ENCODE measurements at regions not wholly inside any gene's neighbourhood (a gene's known extent, or its start where the extent isn't known, plus 50 kb on each side); places are given as distances from the start of the nearest gene placed in this dataset.

- Histone ChIP-seq H3K4me1 (ENCODE audit: control insufficient read depth, insufficient read depth, low read length) (no peaks in the 10 kb centered on the region), H3K27me3 (ENCODE audit: control insufficient read depth, insufficient read depth, low read length) (no peaks in the 10 kb centered on the region), H2BK20ac (ENCODE audit: low read depth, low read length) (no peak overlapping the region), H2AFZ (replicated peaks; ENCODE audit: low read length, poor library complexity) (no peak overlapping the region), H3K18ac (ENCODE audit: low read depth, low read length) (no peak overlapping the region), H4K20me1 (ENCODE audit: insufficient read depth, low read length) (no peaks in the 10 kb centered on the region), H2AK5ac (ENCODE audit: low read depth, low read length) (no peak overlapping the region), H3K4ac (ENCODE audit: low read depth, low read length) (no peak overlapping the region), H2BK5ac (ENCODE audit: low read depth, low read length, poor library complexity, severe bottlenecking) (no peak overlapping the region), H4K8ac (ENCODE audit: low read depth in 2 of 2, low read length in 2 of 2) (no peak overlapping the region), H4K5ac (ENCODE audit: low read depth, low read length) (no peak overlapping the region), H3K79me1 (ENCODE audit: low read depth in 1 of 2, low read length in 2 of 2) (no peaks in the 10 kb centered on the region), H3K36me3 (ENCODE audit: control insufficient read depth, insufficient read depth, low read length) (no peaks in the 10 kb centered on the region), H3K23ac (ENCODE audit: low read depth, low read length) (no peak overlapping the region), H3K4me3 (ENCODE audit: insufficient read depth, low read depth, low read length) (no peak overlapping the region), H2BK120ac (ENCODE audit: low read depth, low read length) (no peak overlapping the region), H3K9me3 (ENCODE audit: control insufficient read depth, insufficient read depth, low read length) (0 out of 2 replicates have a peak, but pooled peaks cover 5% of the 10 kb centered on the region), H2AK9ac (replicated peaks; ENCODE audit: low read depth, low read length, poor library complexity) (no peak overlapping the region), H4K91ac (ENCODE audit: insufficient read depth, low read depth, low read length) (no peak overlapping the region), H3K27ac (ENCODE audit: insufficient read depth, low read length) (no peak overlapping the region), H3K56ac (ENCODE audit: extremely low read depth, insufficient read depth, low read length) (no peak overlapping the region), H3K9me1 (ENCODE audit: insufficient read depth, low read length) (no peaks in the 10 kb centered on the region), H3K14ac (replicated peaks; ENCODE audit: low read depth, low read length) (no peak overlapping the region), H3K4me2 (ENCODE audit: low read depth, low read length) (no peak overlapping the region), H2BK15ac (ENCODE audit: low read depth, low read length) (no peak overlapping the region), H3K9ac (ENCODE audit: low read depth, low read length) (no peak overlapping the region)
- CTCF ChIA-PET: no interaction called here
- 0% methylated on average over 1 of the region's 2 CpGs; no CpG with 5 or more reads in 1 of the 2 experiments for WGBS, 2 experiments (ENCODE audit: extremely low coverage in 2 of 2, insufficient read length in 1 of 2)
- no TSS peak for BruUV-seq (replicated peaks)
- ATAC-seq (ENCODE audit: low read depth): no peak
- dilution Hi-C loops (cut with HindIII; ENCODE audit: low sequenced_read_pairs, unreplicated experiment) (no loop called here), in situ Hi-C loops (cut with MboI; ENCODE audit: low sequenced_read_pairs) (no loop called here), intact Hi-C loops (cut with micrococcal nuclease) (no loop called here)
- no peak for DNase-seq
- POLR2A ChIA-PET (ENCODE audit: unreplicated experiment): no interaction called here
- TF ChIP-seq RAD21 (IDR thresholded peaks at IDR 0.05; ENCODE audit: low read length) (no peak), NFE2L2 (IDR thresholded peaks at IDR 0.05; ENCODE audit: low read depth, low read length) (no peak), POLR2A (IDR thresholded peaks at IDR 0.05; ENCODE audit: low read depth, low read length) (no peak), RFX5 (IDR thresholded peaks at IDR 0.05; ENCODE audit: low read depth, low read length) (no peak), RCOR1 (IDR thresholded peaks at IDR 0.05; ENCODE audit: insufficient replicate concordance, low read length) (no peak), MAZ (IDR thresholded peaks at IDR 0.05; ENCODE audit: borderline replicate concordance, low read depth, low read length) (no peak), FOS (IDR thresholded peaks at IDR 0.05; ENCODE audit: low read depth, low read length) (no peak)
Measured at GRCh38 chr6:120916844-120917243, 417.4 kb downstream of the TBC1D32 start.

All from IMR-90 (cell line).